ENCODE measurements at regions not wholly inside any gene's neighbourhood (a gene's known extent, or its start where the extent isn't known, plus 50 kb on each side); places are given as distances from the start of the nearest gene placed in this dataset.

- Histone ChIP-seq H3K4me1 (peaks cover 0 to 9% (median 0%) of the 10 kb centered on the region in 6 donors), H3K27ac (no peak overlapping the region), H3K27me3 (replicated peaks in 1 of 7) (peaks cover 0 to 54% (median 0%) of the 10 kb centered on the region in 7 donors), H3K9me3 (no peaks in the 10 kb centered on the region), H3K4me3 (no peak overlapping the region), H3K36me3 (no peaks in the 10 kb centered on the region)
- DNase-seq: no peak
- TF ChIP-seq POLR2AphosphoS5 (IDR thresholded peaks at IDR 0.05) (no peak), CTCF (IDR thresholded peaks at IDR 0.05 in 8 of 11, conservative IDR thresholded peaks at IDR 0.05 in 3 of 11) (no peak), POLR2A (IDR thresholded peaks at IDR 0.05) (no peak)
- intact Hi-C loops (cut with DNase I; ENCODE audit: low total_unique reads): no loop called here
- 80 to 88% (median 83%) methylated on average over 18 of the region's 18 CpGs for WGBS, 5 donors
Measured at GRCh38 chr1:47558601-47559593, 121.1 kb downstream of the FOXD2 start.

- Histone ChIP-seq H3K4me1 (peaks cover 0 to 7% (median 0%) of the 10 kb centered on the region in 6 donors), H3K4me3 (no peak overlapping the region), H3K27me3 (replicated peaks in 1 of 7) (peaks cover 0 to 55% (median 0%) of the 10 kb centered on the region in 7 donors), H3K36me3 (no peaks in the 10 kb centered on the region), H3K27ac (no peak overlapping the region), H3K9me3 (no peaks in the 10 kb centered on the region)
- 72 to 81% (median 75%) methylated on average over 7 of the region's 7 CpGs for WGBS, 5 donors
- intact Hi-C loops (cut with DNase I; ENCODE audit: low total_unique reads): no loop called here
- no peak for TF ChIP-seq POLR2A (IDR thresholded peaks at IDR 0.05)
- no peak for TF ChIP-seq POLR2AphosphoS5 (IDR thresholded peaks at IDR 0.05)
- no peak for TF ChIP-seq CTCF (IDR thresholded peaks at IDR 0.05 in 8 of 11, conservative IDR thresholded peaks at IDR 0.05 in 3 of 11)
- DNase-seq: no peak
Measured at GRCh38 chr1:47559944-47560695, 122.3 kb downstream of the FOXD2 start.

GRCh38 chr1:47561523-47562007 lies 123.7 kb downstream of the FOXD2 start:
- H3K36me3 ChIP-seq: no peaks in the 10 kb centered on the region
- intact Hi-C loops (cut with DNase I; ENCODE audit: low total_unique reads): no loop called here
- DNase-seq: no peak
- TF ChIP-seq POLR2A (IDR thresholded peaks at IDR 0.05) (no peak), POLR2AphosphoS5 (IDR thresholded peaks at IDR 0.05) (no peak), CTCF (IDR thresholded peaks at IDR 0.05 in 8 of 11, conservative IDR thresholded peaks at IDR 0.05 in 3 of 11) (no peak)
- peaks cover 0 to 51% (median 0%) of the 10 kb centered on the region in 7 donors for H3K27me3 ChIP-seq (replicated peaks in 1 of 7)
- peak overlapping the region in 1 of 8 donors; percentile 2 for H3K27ac ChIP-seq
- no peaks in the 10 kb centered on the region for H3K4me1 ChIP-seq
- H3K9me3 ChIP-seq: no peaks in the 10 kb centered on the region
- H3K4me3 ChIP-seq: no peak overlapping the region
- WGBS, 5 donors: 84 to 98% (median 89%) methylated on average over 2 of the region's 2 CpGs
